Tibial artery (tissue), 4 donors: ENCODE measurements at regions not wholly inside any gene's neighbourhood (a gene's known extent, or its start where the extent isn't known, plus 50 kb on each side); places are given as distances from the start of the nearest gene placed in this dataset.

ENCODE experiments used
- DNase-seq, 2 donors: peaks; one replicate each; pipeline ENCODE4 v3.0.0-alpha.2; 2019
- H3K27ac ChIP-seq, 2 donors: fragments of 200-600 bp; sonication (generic) in 1 of 2; 1 replicate in 1 of 2; 2 replicates in 1 of 2; pipeline ENCODE4 v1.5.1; 2018 to 2019; ENCODE audit warnings: mild to moderate bottlenecking in 1 of 2
- H3K27me3 ChIP-seq, 2 donors: fragments of 200-600 bp; sonication (generic) in 1 of 2; one replicate each; pipeline versions ENCODE4 v1.5.1 to v1.6.0; 2016 to 2019
- H3K36me3 ChIP-seq, 3 donors: fragments of 200-600 bp; sonication (generic) in 2 of 3; one replicate each; pipeline ENCODE4 v1.5.1; 2016 to 2019; ENCODE audit warnings: mild to moderate bottlenecking in 2 of 3
- H3K4me1 ChIP-seq, 4 donors: fragments of 200-600 bp; sonication (generic) in 2 of 4; 1 replicate in 3 of 4; 2 replicates in 1 of 4; pipeline ENCODE4 v1.5.1; 2016 to 2019
- H3K4me3 ChIP-seq, 2 donors: fragments of 200-600 bp; sonication (generic) in 1 of 2; 1 replicate in 1 of 2; 2 replicates in 1 of 2; pipeline ENCODE4 v1.5.1; 2018 to 2019; ENCODE audit warnings: mild to moderate bottlenecking in 2 of 2
- H3K9me3 ChIP-seq, 3 donors: fragments of 200-600 bp; sonication (generic) in 1 of 3; one replicate each; pipeline ENCODE4 v1.5.1; 2016 to 2019
- intact Hi-C: fragments of 100-400 bp; cut with DNase I; formaldehyde crosslinking; loops from one replicate; pipeline ENCODE4 v1.15.0; 2023; ENCODE audit warnings: low total_unique reads
- TF ChIP-seq, protein P1 (sequence below), 2 experiments: fragments of 200-600 bp in 1 of 2; fragments of 450-650 bp in 1 of 2; IDR thresholded peaks; one replicate each; pipeline ENCODE4 v1.5.1; 2017 to 2019; ENCODE audit warnings: antibody characterized with exemption in 2 of 2, mild to moderate bottlenecking in 1 of 2, moderate library complexity in 1 of 2

DNA sequence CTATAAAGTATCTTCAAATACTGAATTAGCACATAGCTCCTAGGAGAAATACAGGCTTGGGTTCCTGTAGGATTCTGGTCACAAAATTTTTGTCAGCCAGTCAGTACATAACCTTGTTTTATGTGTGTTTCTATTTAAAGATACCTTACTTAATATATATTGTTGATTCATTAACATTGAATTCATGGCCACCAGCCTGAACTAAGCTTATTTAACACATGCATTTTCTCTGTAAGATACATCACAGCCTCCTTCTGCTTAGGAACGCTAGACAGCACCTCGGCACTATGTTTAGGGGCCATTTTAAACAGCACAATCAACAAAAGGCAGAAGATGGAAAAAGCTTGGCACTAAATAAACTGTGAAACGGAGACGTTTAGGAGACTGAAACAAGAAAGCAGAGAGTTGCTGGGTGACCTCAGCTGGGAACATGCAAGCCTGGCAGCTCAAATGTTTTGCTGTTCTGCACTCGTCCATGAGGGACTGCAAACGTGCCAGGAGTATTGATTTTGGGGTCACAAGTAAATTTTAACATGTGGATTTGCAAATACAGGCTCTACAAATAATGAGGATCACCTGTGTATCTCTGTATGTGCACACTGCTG is 432.2 kb upstream of the TPM1 start:
- TF ChIP-seq, protein P1, sequence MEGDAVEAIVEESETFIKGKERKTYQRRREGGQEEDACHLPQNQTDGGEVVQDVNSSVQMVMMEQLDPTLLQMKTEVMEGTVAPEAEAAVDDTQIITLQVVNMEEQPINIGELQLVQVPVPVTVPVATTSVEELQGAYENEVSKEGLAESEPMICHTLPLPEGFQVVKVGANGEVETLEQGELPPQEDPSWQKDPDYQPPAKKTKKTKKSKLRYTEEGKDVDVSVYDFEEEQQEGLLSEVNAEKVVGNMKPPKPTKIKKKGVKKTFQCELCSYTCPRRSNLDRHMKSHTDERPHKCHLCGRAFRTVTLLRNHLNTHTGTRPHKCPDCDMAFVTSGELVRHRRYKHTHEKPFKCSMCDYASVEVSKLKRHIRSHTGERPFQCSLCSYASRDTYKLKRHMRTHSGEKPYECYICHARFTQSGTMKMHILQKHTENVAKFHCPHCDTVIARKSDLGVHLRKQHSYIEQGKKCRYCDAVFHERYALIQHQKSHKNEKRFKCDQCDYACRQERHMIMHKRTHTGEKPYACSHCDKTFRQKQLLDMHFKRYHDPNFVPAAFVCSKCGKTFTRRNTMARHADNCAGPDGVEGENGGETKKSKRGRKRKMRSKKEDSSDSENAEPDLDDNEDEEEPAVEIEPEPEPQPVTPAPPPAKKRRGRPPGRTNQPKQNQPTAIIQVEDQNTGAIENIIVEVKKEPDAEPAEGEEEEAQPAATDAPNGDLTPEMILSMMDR (IDR thresholded peaks at IDR 0.05), result no peak
- peaks cover 0 to 37% (median 7%) of the 10 kb centered on the region in 4 donors for H3K4me1 ChIP-seq
- H3K4me3 ChIP-seq, result no peak overlapping the region
- no peak for DNase-seq
- no peaks in the 10 kb centered on the region for H3K9me3 ChIP-seq
- no peaks in the 10 kb centered on the region for H3K27me3 ChIP-seq
- no peaks in the 10 kb centered on the region for H3K36me3 ChIP-seq
- H3K27ac ChIP-seq, result peak overlapping the region in 1 of 2 donors; percentile 26
- intact Hi-C loops, result no loop called here

DNA sequence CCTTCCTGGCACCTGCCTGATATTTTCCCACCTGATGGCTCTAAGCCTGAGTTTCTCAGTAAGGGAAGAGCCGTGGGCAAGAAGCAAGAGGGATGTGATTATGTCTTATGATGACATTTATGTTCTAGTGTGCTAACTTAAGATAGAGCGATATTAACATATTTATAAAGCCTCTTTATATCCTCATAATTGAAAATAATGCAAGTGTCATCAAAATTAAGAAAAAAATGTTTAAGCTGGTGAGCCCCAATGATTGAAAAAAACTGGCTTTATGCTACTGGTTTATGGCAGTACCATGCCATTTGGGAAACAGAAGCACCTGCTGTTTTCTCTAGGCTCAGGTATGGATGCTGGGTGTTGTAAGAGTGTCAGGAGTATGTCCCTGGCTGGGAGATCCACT is 431.5 kb upstream of the TPM1 start:
- Histone ChIP-seq H3K36me3 (no peaks in the 10 kb centered on the region), H3K9me3 (no peaks in the 10 kb centered on the region), H3K4me1 (peaks cover 0 to 32% (median 7%) of the 10 kb centered on the region in 4 donors), H3K4me3 (no peak overlapping the region), H3K27ac (peak overlapping the region in 1 of 2 donors; percentile 26), H3K27me3 (no peaks in the 10 kb centered on the region)
- TF ChIP-seq, protein P1 (IDR thresholded peaks at IDR 0.05), result no peak
- intact Hi-C loops, result no loop called here
- no peak for DNase-seq

DNA sequence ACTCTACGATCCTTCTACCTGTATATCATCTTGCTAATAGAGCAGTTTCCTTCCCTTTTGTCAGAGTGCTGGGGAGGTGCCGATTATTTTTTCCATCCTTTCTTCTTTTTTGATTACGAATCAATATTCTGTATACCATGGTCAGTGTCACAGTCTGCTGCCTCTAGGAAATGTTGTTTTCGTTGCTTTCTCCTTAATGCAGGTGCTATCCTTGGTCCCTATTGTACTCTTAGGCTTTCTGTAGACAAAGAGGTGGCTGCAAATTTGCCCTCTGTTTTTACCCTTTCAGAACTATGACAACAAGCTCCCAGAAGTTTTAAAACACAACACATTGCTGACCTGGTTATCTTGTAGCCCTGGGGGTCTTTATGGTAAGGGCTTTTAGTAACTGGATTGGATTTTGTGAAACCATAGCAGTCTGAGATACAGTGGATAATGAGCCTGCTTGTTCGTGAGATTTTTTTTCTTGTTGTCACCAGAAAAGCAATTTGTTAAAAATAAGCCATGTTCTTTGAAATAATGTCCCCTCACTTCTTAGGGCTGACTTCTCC is 430.3 kb upstream of the TPM1 start:
- H3K36me3 ChIP-seq, result no peaks in the 10 kb centered on the region
- intact Hi-C loops, result no loop called here
- H3K4me3 ChIP-seq, result no peak overlapping the region
- DNase-seq, result no peak
- TF ChIP-seq, protein P1 (IDR thresholded peaks at IDR 0.05), result no peak
- H3K4me1 ChIP-seq, result peaks cover 0 to 23% (median 6%) of the 10 kb centered on the region in 4 donors
- H3K9me3 ChIP-seq, result no peaks in the 10 kb centered on the region
- H3K27me3 ChIP-seq, result no peaks in the 10 kb centered on the region
- H3K27ac ChIP-seq, result no peak overlapping the region

DNA sequence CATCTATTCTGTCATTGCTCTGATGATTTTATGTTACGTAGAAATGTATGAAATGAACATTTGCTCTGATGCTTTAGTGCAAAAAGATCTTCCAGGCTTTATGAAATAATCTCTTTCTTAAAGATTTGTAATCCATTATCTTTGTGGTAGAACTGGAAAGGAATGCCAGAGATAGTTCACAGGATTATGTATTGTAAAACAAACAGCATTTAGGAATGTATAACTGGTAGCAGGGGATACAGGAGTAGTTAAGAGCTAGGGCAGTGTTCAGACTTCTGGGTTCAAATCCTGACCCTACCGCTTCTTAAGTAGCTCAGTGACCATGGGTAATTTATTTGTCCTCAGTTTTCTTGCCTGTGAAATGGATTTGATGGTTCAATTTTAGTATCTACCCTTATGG is 429.8 kb upstream of the TPM1 start:
- Histone ChIP-seq H3K27ac (no peak overlapping the region), H3K36me3 (no peaks in the 10 kb centered on the region), H3K4me1 (peaks cover 0 to 23% (median 6%) of the 10 kb centered on the region in 4 donors), H3K9me3 (no peaks in the 10 kb centered on the region), H3K27me3 (no peaks in the 10 kb centered on the region), H3K4me3 (no peak overlapping the region)
- TF ChIP-seq, protein P1 (IDR thresholded peaks at IDR 0.05), result no peak
- DNase-seq, result no peak
- intact Hi-C loops, result no loop called here

DNA sequence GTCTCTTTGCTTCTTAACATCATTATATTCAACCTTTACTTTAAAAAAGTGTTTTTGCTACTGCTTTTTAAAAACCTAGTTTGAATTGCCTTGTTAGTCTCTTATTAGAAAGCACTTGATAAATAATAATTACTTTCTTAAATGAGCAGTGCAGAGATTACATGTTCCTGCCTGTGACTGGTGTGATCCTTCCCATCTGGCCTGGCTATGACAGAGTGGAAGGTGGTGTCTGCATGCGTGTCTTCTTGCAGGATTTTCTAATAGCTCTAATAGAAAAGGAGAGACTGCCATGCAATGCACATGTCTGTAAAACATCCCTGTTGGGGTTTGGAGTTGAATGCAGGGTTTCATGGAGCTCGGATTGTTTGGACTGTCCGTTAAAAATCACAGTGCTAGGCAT is 425.8 kb upstream of the TPM1 start:
- intact Hi-C loops, result no loop called here
- DNase-seq, result no peak
- no peak overlapping the region for H3K27ac ChIP-seq
- no peaks in the 10 kb centered on the region for H3K9me3 ChIP-seq
- H3K27me3 ChIP-seq, result no peaks in the 10 kb centered on the region
- no peak overlapping the region for H3K4me3 ChIP-seq
- TF ChIP-seq, protein P1 (IDR thresholded peaks at IDR 0.05), result no peak
- H3K36me3 ChIP-seq, result no peaks in the 10 kb centered on the region
- H3K4me1 ChIP-seq, result peaks cover 0 to 29% (median 14%) of the 10 kb centered on the region in 4 donors
